Lower leg skin (tissue), 3 donors: ENCODE measurements at regions not wholly inside any gene's neighbourhood (a gene's known extent, or its start where the extent isn't known, plus 50 kb on each side); places are given as distances from the start of the nearest gene placed in this dataset.
"Not testable (repeated sequence)": the region's sequence is repeated elsewhere in the genome, so short reads cannot be mapped to it uniquely, and the experiment has no call there.

Source experiments
- CTCF ChIP-seq, 3 donors: fragments of 450-650 bp; IDR thresholded peaks; one replicate each; pipeline ENCODE4 v1.5.1; 2016; ENCODE audit warnings: antibody characterized with exemption in 3 of 3, mild to moderate bottlenecking in 3 of 3, moderate library complexity in 2 of 3
- POLR2A ChIP-seq, 2 donors: fragments of 450-650 bp; IDR thresholded peaks; one replicate each; pipeline ENCODE4 v1.6.1; 2016 to 2017; ENCODE audit warnings: antibody characterized with exemption in 2 of 2, mild to moderate bottlenecking in 1 of 2, moderate library complexity in 1 of 2

- TF ChIP-seq CTCF, POLR2A (IDR thresholded peaks at IDR 0.05): not testable (repeated sequence)
These were observed 653.6 kb upstream of the TPTE start for GRCh38 chr21:9867815-9868214.
